ENCODE measurements at regions not wholly inside any gene's neighbourhood (a gene's known extent, or its start where the extent isn't known, plus 50 kb on each side); places are given as distances from the start of the nearest gene placed in this dataset.
"Not testable (repeated sequence)": the region's sequence is repeated elsewhere in the genome, so short reads cannot be mapped to it uniquely, and the experiment has no call there.

DNA sequence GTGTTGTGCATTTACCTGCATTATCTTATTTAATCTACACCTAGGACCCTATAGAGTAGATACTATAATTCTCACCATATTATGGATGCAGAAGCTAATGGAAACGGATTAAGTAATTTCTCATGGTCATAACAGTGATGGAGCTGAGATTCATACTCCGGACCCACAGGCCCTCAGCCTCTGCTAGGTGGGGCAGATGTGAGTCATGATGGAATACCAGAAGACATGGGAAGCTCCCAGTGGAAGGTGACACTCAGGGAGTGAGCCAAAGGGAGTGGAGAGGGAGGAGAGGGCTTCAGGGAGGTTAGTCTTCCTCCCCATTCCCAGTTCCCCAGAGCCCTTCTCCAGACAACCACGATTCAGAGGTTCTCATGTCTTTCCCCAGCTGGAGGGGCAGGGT is 65.2 kb upstream of the GPR6 start:
- no peaks in the 10 kb centered on the region for H3K9me3 ChIP-seq (ENCODE audit: control insufficient read depth, insufficient read depth, low read length)
- no peak for ATAC-seq
- H3K4me3 Mint-ChIP-seq: no peak overlapping the region

DNA sequence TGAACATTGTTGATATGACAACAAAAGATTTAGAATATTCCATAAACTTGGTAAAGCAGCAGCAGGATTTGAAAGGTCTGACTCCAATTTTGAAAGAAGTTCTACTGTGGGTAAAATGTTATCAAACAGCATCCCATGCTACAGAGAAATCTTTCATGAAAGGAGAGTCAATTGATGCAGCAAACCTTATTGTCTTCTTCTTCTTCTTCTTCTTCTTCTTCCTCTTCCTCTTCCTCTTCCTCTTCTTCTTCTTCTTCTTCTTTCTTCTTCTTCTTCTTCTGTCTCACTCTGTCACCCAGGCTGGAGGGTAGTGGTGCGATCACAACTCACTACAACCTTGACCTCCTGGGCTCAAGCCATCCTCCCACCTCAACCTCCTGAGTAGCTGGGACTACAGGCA is 62.4 kb upstream of the GPR6 start:
- H3K27me3 ChIP-seq (ENCODE audit: control insufficient read depth, insufficient read depth, low read length); H3K4me3 ChIP-seq (ENCODE audit: low read length); intact Hi-C loops (cut with micrococcal nuclease); ATAC-seq; H3K27ac Mint-ChIP-seq; H3K27me3 Mint-ChIP-seq (ENCODE audit: low read depth in 2 of 2); H3K27ac ChIP-seq (ENCODE audit: low read length); H3K9me3 ChIP-seq (ENCODE audit: control insufficient read depth, insufficient read depth, low read length); DNase-seq; H3K4me3 Mint-ChIP-seq; H3K9me3 Mint-ChIP-seq; H3K4me1 ChIP-seq (ENCODE audit: control insufficient read depth, insufficient read depth, low read length); H3K36me3 Mint-ChIP-seq; H3K36me3 ChIP-seq (ENCODE audit: control insufficient read depth, insufficient read depth, low read length); H3K4me1 Mint-ChIP-seq: not testable (repeated sequence)
- WGBS (ENCODE audit: insufficient coverage): 100% methylated on average over 1 of the region's 1 CpG

More for the DNA sequence above, 65.2 kb upstream of the GPR6 start:
- no peak for DNase-seq
- no peaks in the 10 kb centered on the region for H3K4me1 ChIP-seq (ENCODE audit: control insufficient read depth, insufficient read depth, low read length)
- H3K36me3 Mint-ChIP-seq: no peaks in the 10 kb centered on the region
- no peaks in the 10 kb centered on the region for H3K9me3 Mint-ChIP-seq
- H3K27me3 Mint-ChIP-seq (ENCODE audit: low read depth in 2 of 2): peaks cover 0 to 4% of the 10 kb centered on the region in 2 donors
- intact Hi-C loops (cut with micrococcal nuclease): no loop called here
- WGBS (ENCODE audit: insufficient coverage): 96% methylated on average over 3 of the region's 3 CpGs
- no peak overlapping the region for H3K27ac ChIP-seq (ENCODE audit: low read length)
- no peak overlapping the region for H3K4me3 ChIP-seq (ENCODE audit: low read length)
- TF ChIP-seq, protein P1, sequence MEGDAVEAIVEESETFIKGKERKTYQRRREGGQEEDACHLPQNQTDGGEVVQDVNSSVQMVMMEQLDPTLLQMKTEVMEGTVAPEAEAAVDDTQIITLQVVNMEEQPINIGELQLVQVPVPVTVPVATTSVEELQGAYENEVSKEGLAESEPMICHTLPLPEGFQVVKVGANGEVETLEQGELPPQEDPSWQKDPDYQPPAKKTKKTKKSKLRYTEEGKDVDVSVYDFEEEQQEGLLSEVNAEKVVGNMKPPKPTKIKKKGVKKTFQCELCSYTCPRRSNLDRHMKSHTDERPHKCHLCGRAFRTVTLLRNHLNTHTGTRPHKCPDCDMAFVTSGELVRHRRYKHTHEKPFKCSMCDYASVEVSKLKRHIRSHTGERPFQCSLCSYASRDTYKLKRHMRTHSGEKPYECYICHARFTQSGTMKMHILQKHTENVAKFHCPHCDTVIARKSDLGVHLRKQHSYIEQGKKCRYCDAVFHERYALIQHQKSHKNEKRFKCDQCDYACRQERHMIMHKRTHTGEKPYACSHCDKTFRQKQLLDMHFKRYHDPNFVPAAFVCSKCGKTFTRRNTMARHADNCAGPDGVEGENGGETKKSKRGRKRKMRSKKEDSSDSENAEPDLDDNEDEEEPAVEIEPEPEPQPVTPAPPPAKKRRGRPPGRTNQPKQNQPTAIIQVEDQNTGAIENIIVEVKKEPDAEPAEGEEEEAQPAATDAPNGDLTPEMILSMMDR (IDR thresholded peaks at IDR 0.05): no peak
- no peak overlapping the region for H3K27ac Mint-ChIP-seq
- H3K27me3 ChIP-seq (ENCODE audit: control insufficient read depth, insufficient read depth, low read length): no peaks in the 10 kb centered on the region
- H3K36me3 ChIP-seq (ENCODE audit: control insufficient read depth, insufficient read depth, low read length): no peaks in the 10 kb centered on the region
- H3K4me1 Mint-ChIP-seq: no peaks in the 10 kb centered on the region

DNA sequence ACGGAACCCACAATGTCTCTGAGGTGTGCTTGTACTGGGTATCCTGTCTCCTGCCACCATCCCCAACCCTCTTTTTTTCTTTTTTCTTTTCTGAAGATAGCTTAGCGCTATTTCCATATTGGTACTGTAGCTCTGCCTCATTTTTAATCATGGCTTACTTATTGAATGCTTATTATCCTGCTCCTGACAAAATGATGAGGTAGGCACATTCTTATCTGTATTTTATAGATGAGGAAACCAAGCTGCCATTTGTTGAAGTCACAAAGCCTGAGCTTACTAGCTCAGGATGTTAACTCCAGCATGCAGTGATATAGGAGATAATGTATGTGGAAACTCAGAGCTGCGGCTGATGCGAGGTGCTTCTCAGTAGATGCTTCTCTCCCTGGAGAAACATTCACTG is 61.4 kb upstream of the GPR6 start:
- over 99% methylated on average over 4 of the region's 4 CpGs for WGBS (ENCODE audit: insufficient coverage)

DNA sequence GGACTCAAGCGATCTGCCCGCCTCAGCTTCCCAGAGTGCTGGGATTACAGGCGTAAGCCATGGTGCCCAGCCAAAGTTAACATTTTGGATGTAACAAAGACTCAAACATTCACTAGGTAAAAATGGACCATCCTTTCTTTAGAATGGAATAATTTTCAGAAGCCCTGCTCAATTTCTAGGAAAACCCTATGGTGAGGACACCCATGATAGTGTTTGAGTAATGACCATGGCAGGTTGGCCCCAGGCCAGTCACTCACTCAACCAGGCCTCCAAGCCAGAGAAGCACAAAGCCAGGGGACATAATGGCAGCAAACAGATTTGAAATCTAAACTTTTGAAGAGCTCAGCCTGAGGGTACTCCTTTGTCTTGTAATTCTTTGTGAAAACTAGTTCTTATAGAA is 59.9 kb upstream of the GPR6 start:
- no peaks in the 10 kb centered on the region for H3K27me3 ChIP-seq (ENCODE audit: control insufficient read depth, insufficient read depth, low read length)
- Mint-ChIP-seq H3K4me3 (no peak overlapping the region), H3K27me3 (ENCODE audit: low read depth in 2 of 2) (peaks cover 8 to 14% of the 10 kb centered on the region in 2 donors), H3K36me3 (no peaks in the 10 kb centered on the region), H3K4me1 (no peaks in the 10 kb centered on the region), H3K27ac (no peak overlapping the region), H3K9me3 (no peaks in the 10 kb centered on the region)
- H3K4me1 ChIP-seq (ENCODE audit: control insufficient read depth, insufficient read depth, low read length): no peaks in the 10 kb centered on the region
- no peaks in the 10 kb centered on the region for H3K9me3 ChIP-seq (ENCODE audit: control insufficient read depth, insufficient read depth, low read length)
- DNase-seq: no peak
- TF ChIP-seq, protein P1 (IDR thresholded peaks at IDR 0.05): no peak
- H3K36me3 ChIP-seq (ENCODE audit: control insufficient read depth, insufficient read depth, low read length): no peaks in the 10 kb centered on the region
- no peak overlapping the region for H3K4me3 ChIP-seq (ENCODE audit: low read length)
- no peak for ATAC-seq
- intact Hi-C loops (cut with micrococcal nuclease): no loop called here
- no peak overlapping the region for H3K27ac ChIP-seq (ENCODE audit: low read length)
- WGBS (ENCODE audit: insufficient coverage): 95% methylated on average over 3 of the region's 3 CpGs

More for the DNA sequence above, 61.4 kb upstream of the GPR6 start:
- no peaks in the 10 kb centered on the region for H3K4me1 Mint-ChIP-seq
- ATAC-seq (no peak), DNase-seq (no peak)
- no peaks in the 10 kb centered on the region for H3K36me3 Mint-ChIP-seq
- H3K27me3 Mint-ChIP-seq (ENCODE audit: low read depth in 2 of 2): peaks cover 6 to 8% of the 10 kb centered on the region in 2 donors
- no peaks in the 10 kb centered on the region for H3K36me3 ChIP-seq (ENCODE audit: control insufficient read depth, insufficient read depth, low read length)
- no peaks in the 10 kb centered on the region for H3K9me3 ChIP-seq (ENCODE audit: control insufficient read depth, insufficient read depth, low read length)
- H3K4me1 ChIP-seq (ENCODE audit: control insufficient read depth, insufficient read depth, low read length): no peaks in the 10 kb centered on the region
- no peak overlapping the region for H3K27ac Mint-ChIP-seq
- no peaks in the 10 kb centered on the region for H3K27me3 ChIP-seq (ENCODE audit: control insufficient read depth, insufficient read depth, low read length)
- TF ChIP-seq, protein P1 (IDR thresholded peaks at IDR 0.05): no peak
- no peak overlapping the region for H3K4me3 Mint-ChIP-seq
- H3K4me3 ChIP-seq (ENCODE audit: low read length): no peak overlapping the region
- no peak overlapping the region for H3K27ac ChIP-seq (ENCODE audit: low read length)
- no peaks in the 10 kb centered on the region for H3K9me3 Mint-ChIP-seq
- intact Hi-C loops (cut with micrococcal nuclease): no loop called here

All from natural killer cell (primary cell).